ENCODE measurements at regions not wholly inside any gene's neighbourhood (a gene's known extent, or its start where the extent isn't known, plus 50 kb on each side); places are given as distances from the start of the nearest gene placed in this dataset.

DNA sequence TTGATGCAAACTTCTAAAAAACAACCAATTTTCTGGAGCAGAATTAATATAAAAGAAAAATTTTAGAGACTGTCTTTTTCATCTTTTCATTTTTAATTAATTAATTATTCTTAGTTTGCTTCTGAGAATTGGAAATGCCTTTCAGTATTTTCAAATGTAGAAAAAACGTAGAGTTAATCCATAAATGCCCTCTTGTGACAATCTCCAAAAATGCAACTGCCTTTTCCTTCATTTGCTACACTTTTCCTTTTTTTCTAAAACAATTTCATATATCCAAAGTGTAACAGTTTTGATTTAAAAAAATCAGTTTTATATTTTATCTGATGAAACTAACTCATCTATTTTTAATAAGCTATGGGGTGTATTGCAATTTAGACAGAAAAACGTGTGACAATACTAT, 409.3 kb downstream of the PRKD1 start:
- no peak overlapping the region for H3K4me3 ChIP-seq (ENCODE audit: low read depth, low read length)
- TF ChIP-seq, protein P1, sequence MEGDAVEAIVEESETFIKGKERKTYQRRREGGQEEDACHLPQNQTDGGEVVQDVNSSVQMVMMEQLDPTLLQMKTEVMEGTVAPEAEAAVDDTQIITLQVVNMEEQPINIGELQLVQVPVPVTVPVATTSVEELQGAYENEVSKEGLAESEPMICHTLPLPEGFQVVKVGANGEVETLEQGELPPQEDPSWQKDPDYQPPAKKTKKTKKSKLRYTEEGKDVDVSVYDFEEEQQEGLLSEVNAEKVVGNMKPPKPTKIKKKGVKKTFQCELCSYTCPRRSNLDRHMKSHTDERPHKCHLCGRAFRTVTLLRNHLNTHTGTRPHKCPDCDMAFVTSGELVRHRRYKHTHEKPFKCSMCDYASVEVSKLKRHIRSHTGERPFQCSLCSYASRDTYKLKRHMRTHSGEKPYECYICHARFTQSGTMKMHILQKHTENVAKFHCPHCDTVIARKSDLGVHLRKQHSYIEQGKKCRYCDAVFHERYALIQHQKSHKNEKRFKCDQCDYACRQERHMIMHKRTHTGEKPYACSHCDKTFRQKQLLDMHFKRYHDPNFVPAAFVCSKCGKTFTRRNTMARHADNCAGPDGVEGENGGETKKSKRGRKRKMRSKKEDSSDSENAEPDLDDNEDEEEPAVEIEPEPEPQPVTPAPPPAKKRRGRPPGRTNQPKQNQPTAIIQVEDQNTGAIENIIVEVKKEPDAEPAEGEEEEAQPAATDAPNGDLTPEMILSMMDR (IDR thresholded peaks at IDR 0.05; ENCODE audit: low read depth, low read length, missing control alignments) = peak; percentile 37
- in situ Hi-C loops (cut with HindIII; ENCODE audit: low sequenced_read_pairs) = loop anchor here (5.0 kb wide), 1 partner anchor 81 kb away; no protein-coding TSS in a partner anchor
- no peak for DNase-seq (ENCODE audit: low read depth)

DNA sequence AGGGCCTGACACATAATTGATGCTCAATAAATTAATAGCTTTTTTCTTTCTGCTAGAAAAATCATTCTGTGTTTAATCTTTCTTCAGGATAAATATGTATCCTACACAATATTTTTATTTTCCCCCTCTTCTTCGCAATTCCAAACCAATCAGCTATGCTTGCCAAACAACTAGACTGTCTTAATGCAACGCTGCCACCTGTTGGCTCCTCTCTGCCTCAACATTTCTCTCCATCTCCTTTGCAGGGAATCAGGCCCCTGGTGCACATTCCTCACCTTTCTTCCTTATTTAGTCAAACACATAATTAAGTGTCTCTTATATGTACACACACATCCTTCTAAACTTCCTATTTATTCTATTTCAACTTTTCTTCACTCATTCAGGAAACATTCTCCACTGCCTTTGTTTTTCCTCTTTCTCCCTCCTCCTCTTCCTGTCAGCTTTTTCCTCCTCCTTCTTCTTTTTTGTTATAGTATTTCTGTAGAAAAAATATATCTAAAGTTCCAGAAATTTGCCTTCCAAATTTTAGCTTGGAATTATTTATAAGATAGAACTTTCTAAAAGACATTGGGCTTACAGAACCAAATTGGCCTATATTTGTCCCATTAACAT, 406.0 kb downstream of the PRKD1 start:
- no peak for DNase-seq (ENCODE audit: low read depth)
- TF ChIP-seq, protein P1 (IDR thresholded peaks at IDR 0.05; ENCODE audit: low read depth, low read length, missing control alignments) = peak; percentile 38
- no peak overlapping the region for H3K4me3 ChIP-seq (ENCODE audit: low read depth, low read length)
- in situ Hi-C loops (cut with HindIII; ENCODE audit: low sequenced_read_pairs) = no loop called here

Measured in astrocyte of the cerebellum (primary cell).